ENCODE measurements at regions not wholly inside any gene's neighbourhood (a gene's known extent, or its start where the extent isn't known, plus 50 kb on each side); places are given as distances from the start of the nearest gene placed in this dataset.

- no peak for TF ChIP-seq FOXP2 (optimal IDR thresholded peaks at IDR 0.05; ENCODE audit: borderline replicate concordance, extremely low read depth, extremely low read length, insufficient read depth)
- TF ChIP-seq, protein P1, sequence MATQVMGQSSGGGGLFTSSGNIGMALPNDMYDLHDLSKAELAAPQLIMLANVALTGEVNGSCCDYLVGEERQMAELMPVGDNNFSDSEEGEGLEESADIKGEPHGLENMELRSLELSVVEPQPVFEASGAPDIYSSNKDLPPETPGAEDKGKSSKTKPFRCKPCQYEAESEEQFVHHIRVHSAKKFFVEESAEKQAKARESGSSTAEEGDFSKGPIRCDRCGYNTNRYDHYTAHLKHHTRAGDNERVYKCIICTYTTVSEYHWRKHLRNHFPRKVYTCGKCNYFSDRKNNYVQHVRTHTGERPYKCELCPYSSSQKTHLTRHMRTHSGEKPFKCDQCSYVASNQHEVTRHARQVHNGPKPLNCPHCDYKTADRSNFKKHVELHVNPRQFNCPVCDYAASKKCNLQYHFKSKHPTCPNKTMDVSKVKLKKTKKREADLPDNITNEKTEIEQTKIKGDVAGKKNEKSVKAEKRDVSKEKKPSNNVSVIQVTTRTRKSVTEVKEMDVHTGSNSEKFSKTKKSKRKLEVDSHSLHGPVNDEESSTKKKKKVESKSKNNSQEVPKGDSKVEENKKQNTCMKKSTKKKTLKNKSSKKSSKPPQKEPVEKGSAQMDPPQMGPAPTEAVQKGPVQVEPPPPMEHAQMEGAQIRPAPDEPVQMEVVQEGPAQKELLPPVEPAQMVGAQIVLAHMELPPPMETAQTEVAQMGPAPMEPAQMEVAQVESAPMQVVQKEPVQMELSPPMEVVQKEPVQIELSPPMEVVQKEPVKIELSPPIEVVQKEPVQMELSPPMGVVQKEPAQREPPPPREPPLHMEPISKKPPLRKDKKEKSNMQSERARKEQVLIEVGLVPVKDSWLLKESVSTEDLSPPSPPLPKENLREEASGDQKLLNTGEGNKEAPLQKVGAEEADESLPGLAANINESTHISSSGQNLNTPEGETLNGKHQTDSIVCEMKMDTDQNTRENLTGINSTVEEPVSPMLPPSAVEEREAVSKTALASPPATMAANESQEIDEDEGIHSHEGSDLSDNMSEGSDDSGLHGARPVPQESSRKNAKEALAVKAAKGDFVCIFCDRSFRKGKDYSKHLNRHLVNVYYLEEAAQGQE (IDR thresholded peaks at IDR 0.05; ENCODE audit: insufficient read depth in 1 of 2, low read depth in 2 of 2, low read length in 2 of 2), result no peak
- TF ChIP-seq SIN3A (IDR thresholded peaks at IDR 0.05; ENCODE audit: borderline replicate concordance, insufficient read depth, low read length), result no peak
- TF ChIP-seq TAF1 (IDR thresholded peaks at IDR 0.05; ENCODE audit: borderline replicate concordance, insufficient read depth, low read length), result no peak
- no peak for TF ChIP-seq POLR2AphosphoS5 (IDR thresholded peaks at IDR 0.05; ENCODE audit: low read depth, low read length)
Measured at GRCh38 chr21:22351076-22351475, 1352.9 kb downstream of the NCAM2 start.

- no peak for TF ChIP-seq SIN3A (IDR thresholded peaks at IDR 0.05; ENCODE audit: borderline replicate concordance, insufficient read depth, low read length)
- no peak for TF ChIP-seq FOXP2 (optimal IDR thresholded peaks at IDR 0.05; ENCODE audit: borderline replicate concordance, extremely low read depth, extremely low read length, insufficient read depth)
- TF ChIP-seq TAF1 (IDR thresholded peaks at IDR 0.05; ENCODE audit: borderline replicate concordance, insufficient read depth, low read length), result no peak
- TF ChIP-seq, protein P1 (IDR thresholded peaks at IDR 0.05; ENCODE audit: insufficient read depth in 1 of 2, low read depth in 2 of 2, low read length in 2 of 2), result no peak
- no peak for TF ChIP-seq POLR2AphosphoS5 (IDR thresholded peaks at IDR 0.05; ENCODE audit: low read depth, low read length)
Measured at GRCh38 chr21:22352088-22352487, 1353.9 kb downstream of the NCAM2 start.

GRCh38 chr21:22355949-22356348, 1357.7 kb downstream of the NCAM2 start:
- TF ChIP-seq, protein P1 (IDR thresholded peaks at IDR 0.05; ENCODE audit: insufficient read depth in 1 of 2, low read depth in 2 of 2, low read length in 2 of 2), result no peak
- TF ChIP-seq SIN3A (IDR thresholded peaks at IDR 0.05; ENCODE audit: borderline replicate concordance, insufficient read depth, low read length) (no peak), TAF1 (IDR thresholded peaks at IDR 0.05; ENCODE audit: borderline replicate concordance, insufficient read depth, low read length) (no peak), POLR2AphosphoS5 (IDR thresholded peaks at IDR 0.05; ENCODE audit: low read depth, low read length) (no peak), FOXP2 (optimal IDR thresholded peaks at IDR 0.05; ENCODE audit: borderline replicate concordance, extremely low read depth, extremely low read length, insufficient read depth) (no peak)

DNA sequence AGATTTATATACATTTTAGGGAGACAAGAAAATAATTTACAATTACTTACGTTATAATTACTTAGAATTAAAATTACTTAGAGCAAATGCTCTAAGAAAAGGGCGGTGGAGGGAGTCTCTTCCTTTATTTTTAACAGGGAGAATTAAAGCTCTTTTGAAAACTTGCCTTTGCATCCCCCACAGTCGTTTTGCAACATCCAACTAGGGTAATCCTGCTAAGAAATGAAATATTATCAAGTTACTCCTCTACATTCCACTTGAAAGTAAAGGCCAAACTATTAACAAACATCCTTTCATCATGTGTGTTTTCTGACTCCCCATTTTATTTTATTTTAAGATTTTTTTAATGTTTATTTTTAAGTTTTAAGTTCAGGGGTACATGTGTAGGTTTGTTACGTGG, 1358.5 kb downstream of the NCAM2 start:
- TF ChIP-seq, protein P1 (IDR thresholded peaks at IDR 0.05; ENCODE audit: insufficient read depth in 1 of 2, low read depth in 2 of 2, low read length in 2 of 2), result no peak
- no peak for TF ChIP-seq TAF1 (IDR thresholded peaks at IDR 0.05; ENCODE audit: borderline replicate concordance, insufficient read depth, low read length)
- TF ChIP-seq FOXP2 (optimal IDR thresholded peaks at IDR 0.05; ENCODE audit: borderline replicate concordance, extremely low read depth, extremely low read length, insufficient read depth), result no peak
- no peak for TF ChIP-seq POLR2AphosphoS5 (IDR thresholded peaks at IDR 0.05; ENCODE audit: low read depth, low read length)
- TF ChIP-seq SIN3A (IDR thresholded peaks at IDR 0.05; ENCODE audit: borderline replicate concordance, insufficient read depth, low read length), result no peak

DNA sequence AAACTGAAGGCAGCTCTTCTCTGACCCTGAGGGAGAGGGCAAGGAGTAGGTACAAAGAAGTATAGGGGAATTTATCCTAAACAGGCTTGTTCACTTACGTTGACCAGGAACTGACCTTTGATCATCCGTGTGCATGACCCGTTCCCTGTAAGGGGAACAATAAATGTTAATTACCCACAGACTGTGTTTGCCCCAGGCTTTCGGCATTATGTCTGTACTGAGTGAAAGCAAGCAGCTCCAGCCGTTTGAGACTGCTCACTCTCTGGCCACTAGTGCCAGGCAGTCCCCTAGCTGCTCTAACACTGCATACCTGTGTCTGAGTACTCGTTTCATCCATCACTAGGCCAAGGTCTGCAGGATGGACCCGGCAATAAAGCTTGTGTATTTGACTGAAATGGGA, 1365.3 kb downstream of the NCAM2 start:
- TF ChIP-seq FOXP2 (optimal IDR thresholded peaks at IDR 0.05; ENCODE audit: borderline replicate concordance, extremely low read depth, extremely low read length, insufficient read depth) (no peak), SIN3A (IDR thresholded peaks at IDR 0.05; ENCODE audit: borderline replicate concordance, insufficient read depth, low read length) (no peak)
